Esophagus muscularis mucosa (tissue), 4 donors: ENCODE measurements at regions not wholly inside any gene's neighbourhood (a gene's known extent, or its start where the extent isn't known, plus 50 kb on each side); places are given as distances from the start of the nearest gene placed in this dataset.

Source experiments
- DNase-seq: peaks from one replicate; pipeline ENCODE4 v3.0.0-alpha.2; 2017; ENCODE audit errors: extremely low spot score
- H3K27ac ChIP-seq, 4 donors: fragments of 200-600 bp; sonication (generic); replicated peaks in 1 of 4; 1 replicate in 3 of 4; 2 replicates in 1 of 4; pipeline ENCODE4 v1.5.1; 2016 to 2019; ENCODE audit warnings: mild to moderate bottlenecking in 1 of 4
- H3K27me3 ChIP-seq, 4 donors: fragments of 200-600 bp; sonication (generic); one replicate each; pipeline versions ENCODE4 v1.5.1 to v1.6.0; 2016 to 2019
- H3K36me3 ChIP-seq, 4 donors: fragments of 200-600 bp; sonication (generic); one replicate each; pipeline ENCODE4 v1.5.1; 2016 to 2019
- H3K4me1 ChIP-seq, 4 donors: fragments of 200-600 bp; sonication (generic); one replicate each; pipeline ENCODE4 v1.5.1; 2016 to 2019
- H3K4me3 ChIP-seq, 4 donors: fragments of 200-600 bp; sonication (generic); 1 replicate in 2 of 4; 2 replicates in 2 of 4; pipeline ENCODE4 v1.5.1; 2016 to 2019; ENCODE audit warnings: mild to moderate bottlenecking in 4 of 4, moderate library complexity in 1 of 4
- H3K9me3 ChIP-seq, 4 donors: fragments of 200-600 bp; sonication (generic); 1 replicate in 3 of 4; 2 replicates in 1 of 4; pipeline ENCODE4 v1.5.1; 2016 to 2019
- EP300 ChIP-seq: sonication (generic); formaldehyde crosslinking; IDR thresholded peaks from one replicate; pipeline ENCODE4 v1.6.1; 2017; ENCODE audit warnings: antibody characterized with exemption
- POLR2A ChIP-seq: fragments of 450-650 bp; IDR thresholded peaks from one replicate; pipeline ENCODE4 v1.6.1; 2017; ENCODE audit warnings: antibody characterized with exemption, moderate library complexity, mild to moderate bottlenecking, low read depth
- POLR2AphosphoS5 ChIP-seq, 2 donors: sonication (generic); formaldehyde crosslinking; IDR thresholded peaks; one replicate each; pipeline ENCODE4 v1.6.1; 2017; ENCODE audit warnings: antibody characterized with exemption in 2 of 2
- WGBS: methylation state at CpG from one replicate; pipeline ENCODE4 v1.1.5; 2018; 5-methylcytosine and 5-hydroxymethylcytosine counted together
- intact Hi-C: fragments of 100-400 bp; cut with DNase I; formaldehyde crosslinking; loops from one replicate; pipeline ENCODE4 v1.15.1; 2023
- TF ChIP-seq, protein P1 (sequence below), 3 experiments: fragments of 200-600 bp in 2 of 3; fragments of 450-650 bp in 1 of 3; sonication (generic) in 2 of 3; IDR thresholded peaks; one replicate each; pipeline ENCODE4 v1.5.1; 2017 to 2019; ENCODE audit warnings: antibody characterized with exemption in 3 of 3, mild to moderate bottlenecking in 2 of 3, moderate library complexity in 1 of 3

DNA sequence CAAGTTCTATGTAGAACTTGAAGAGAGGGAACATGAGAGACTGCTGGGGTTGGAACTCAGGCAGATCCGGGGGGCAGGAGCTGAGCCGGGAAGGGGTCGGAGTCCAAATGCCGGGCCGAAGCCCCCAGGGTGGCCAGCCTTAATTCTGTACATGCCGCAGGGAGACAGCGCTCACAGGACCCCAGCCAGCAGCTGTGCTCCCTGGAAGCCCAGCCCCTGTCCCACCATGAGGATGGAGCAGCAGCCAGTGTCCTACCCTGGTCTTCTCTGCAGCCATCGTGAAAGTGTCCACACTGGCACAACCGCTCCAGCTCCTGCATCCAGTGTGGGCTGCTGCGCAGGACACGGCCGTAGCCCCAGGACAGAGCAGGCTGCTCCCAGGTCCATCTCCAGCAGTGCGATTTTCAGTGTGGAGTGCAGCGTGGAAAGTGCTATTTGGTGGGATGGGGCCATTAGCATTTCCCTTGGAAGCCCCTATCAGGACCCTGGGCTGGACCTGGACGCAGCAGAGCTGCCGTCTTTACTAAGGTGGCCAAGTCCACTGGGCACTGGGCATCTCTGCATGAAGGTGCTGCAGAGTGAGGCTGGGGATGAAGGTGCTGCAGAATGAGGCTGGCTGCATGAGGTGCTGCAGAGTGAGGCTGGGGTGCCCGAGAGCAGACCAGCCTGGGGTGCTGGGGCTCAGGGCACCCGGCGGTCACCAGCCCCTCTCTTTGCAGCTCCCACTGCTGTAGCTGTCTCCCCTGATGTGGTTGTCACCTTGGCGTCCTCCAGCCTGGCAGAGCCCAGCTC is 737.4 kb downstream of the BRD1 start:
- TF ChIP-seq, protein P1, sequence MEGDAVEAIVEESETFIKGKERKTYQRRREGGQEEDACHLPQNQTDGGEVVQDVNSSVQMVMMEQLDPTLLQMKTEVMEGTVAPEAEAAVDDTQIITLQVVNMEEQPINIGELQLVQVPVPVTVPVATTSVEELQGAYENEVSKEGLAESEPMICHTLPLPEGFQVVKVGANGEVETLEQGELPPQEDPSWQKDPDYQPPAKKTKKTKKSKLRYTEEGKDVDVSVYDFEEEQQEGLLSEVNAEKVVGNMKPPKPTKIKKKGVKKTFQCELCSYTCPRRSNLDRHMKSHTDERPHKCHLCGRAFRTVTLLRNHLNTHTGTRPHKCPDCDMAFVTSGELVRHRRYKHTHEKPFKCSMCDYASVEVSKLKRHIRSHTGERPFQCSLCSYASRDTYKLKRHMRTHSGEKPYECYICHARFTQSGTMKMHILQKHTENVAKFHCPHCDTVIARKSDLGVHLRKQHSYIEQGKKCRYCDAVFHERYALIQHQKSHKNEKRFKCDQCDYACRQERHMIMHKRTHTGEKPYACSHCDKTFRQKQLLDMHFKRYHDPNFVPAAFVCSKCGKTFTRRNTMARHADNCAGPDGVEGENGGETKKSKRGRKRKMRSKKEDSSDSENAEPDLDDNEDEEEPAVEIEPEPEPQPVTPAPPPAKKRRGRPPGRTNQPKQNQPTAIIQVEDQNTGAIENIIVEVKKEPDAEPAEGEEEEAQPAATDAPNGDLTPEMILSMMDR (IDR thresholded peaks at IDR 0.05): no peak
- TF ChIP-seq POLR2A (no peak), POLR2AphosphoS5 (IDR thresholded peaks at IDR 0.05) (no peak), EP300 (no peak)
- DNase-seq: no peak
- 93% methylated on average over 6 of the region's 20 CpGs for WGBS
- H3K36me3 ChIP-seq: no peaks in the 10 kb centered on the region
- H3K27me3 ChIP-seq: peaks cover 0 to 82% (median 0%) of the 10 kb centered on the region in 4 donors
- H3K4me3 ChIP-seq: no peak overlapping the region
- H3K4me1 ChIP-seq: no peaks in the 10 kb centered on the region
- no peak overlapping the region for H3K27ac ChIP-seq
- no peaks in the 10 kb centered on the region for H3K9me3 ChIP-seq
- intact Hi-C loops: no loop called here

DNA sequence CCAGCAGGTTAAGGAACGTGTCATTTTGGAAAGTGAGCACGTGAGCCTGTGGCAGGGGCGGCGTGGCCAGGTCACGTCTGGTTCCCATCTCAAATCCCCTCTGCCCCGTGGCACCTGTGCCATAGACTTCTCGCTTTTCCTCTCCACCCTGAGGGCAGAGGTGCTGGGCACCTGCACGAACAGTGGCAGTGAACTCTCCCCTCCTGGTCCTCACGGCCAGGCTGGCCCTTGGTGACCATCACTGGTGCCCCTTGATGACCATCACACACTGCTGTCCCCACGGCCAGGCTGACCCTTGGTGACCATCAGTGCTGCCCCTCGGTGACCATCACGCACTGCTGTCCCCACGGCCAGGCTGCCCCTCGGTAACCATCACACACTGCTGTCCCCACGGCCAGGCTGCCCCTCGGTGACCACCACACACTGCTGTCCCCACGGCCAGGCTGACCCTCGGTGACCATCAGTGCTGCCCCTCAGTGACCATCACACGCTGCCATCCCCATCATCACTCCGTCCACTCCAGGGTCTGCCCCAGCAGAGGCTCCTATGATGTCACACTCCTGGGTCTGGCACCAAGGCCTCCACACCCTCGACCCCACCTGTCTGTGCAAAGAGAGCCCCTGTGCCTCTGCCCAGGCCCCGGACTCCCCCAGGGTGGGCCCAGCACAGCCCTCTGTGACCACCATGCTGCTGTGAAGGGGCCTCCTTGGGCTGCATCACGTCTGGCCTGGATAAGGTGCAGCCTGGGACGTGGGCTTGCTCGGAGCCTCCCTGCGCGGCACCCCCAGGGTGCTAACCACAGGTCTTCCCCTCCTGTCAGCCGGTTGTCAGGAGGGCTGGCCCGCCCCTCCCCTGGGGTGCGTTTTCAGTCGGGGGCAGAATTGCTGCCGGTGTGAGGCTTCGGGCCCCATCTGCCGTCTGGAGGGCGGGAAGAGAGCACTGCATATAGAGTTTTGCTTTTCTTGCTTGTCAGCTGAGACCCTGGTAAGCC is 738.6 kb downstream of the BRD1 start:
- H3K4me3 ChIP-seq: no peak overlapping the region
- H3K27me3 ChIP-seq: peaks cover 0 to 83% (median 0%) of the 10 kb centered on the region in 4 donors
- no peaks in the 10 kb centered on the region for H3K9me3 ChIP-seq
- intact Hi-C loops: no loop called here
- no peaks in the 10 kb centered on the region for H3K4me1 ChIP-seq
- 87% methylated on average over 24 of the region's 35 CpGs for WGBS
- H3K27ac ChIP-seq: no peak overlapping the region
- no peak for DNase-seq
- TF ChIP-seq POLR2A: no peak
- TF ChIP-seq, protein P1 (IDR thresholded peaks at IDR 0.05): no peak
- TF ChIP-seq EP300: no peak
- TF ChIP-seq POLR2AphosphoS5 (IDR thresholded peaks at IDR 0.05): no peak
- H3K36me3 ChIP-seq: no peaks in the 10 kb centered on the region

DNA sequence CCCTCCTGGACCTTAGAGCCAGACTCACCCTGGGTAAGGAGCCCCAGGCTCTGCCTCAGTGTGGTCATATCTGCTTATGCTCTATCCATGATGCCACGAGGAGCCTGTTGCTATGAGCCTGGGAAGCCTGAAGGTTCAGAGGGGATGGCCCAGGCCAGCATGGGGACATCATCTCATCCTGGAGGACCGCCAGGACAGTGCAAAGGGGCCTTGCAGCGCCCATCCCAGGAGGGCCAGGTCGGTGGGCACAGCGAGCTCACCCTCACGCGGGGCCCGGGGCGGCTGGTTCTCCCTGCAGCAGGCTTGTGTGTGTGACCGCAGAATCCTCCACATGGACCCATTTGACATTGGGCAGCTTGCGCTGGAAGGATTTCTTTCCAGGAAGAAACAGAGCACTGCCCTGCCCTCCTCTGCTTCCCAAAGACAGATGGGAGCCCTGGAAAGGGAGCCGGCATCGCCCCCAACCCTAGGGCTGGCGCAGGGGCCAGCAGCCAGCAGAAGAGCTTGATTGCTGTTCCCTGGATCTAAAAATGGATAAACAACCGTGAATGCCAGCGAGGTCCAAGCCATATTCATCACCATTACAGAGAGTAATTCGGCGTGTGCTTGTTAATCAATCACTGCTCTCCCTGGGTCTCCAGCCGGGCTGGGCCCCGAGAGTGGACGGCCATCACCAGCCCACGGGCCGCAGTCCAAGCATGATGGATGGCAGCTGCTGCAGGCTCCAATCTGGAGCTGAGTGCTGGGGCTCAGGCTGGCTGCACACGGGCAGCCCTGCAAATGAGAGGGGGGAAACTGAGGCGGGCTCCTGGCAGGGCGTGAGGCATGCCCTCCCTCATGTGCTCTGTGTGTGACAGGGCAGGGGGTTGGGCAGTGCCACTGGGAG is 739.7 kb downstream of the BRD1 start:
- Histone ChIP-seq H3K4me3 (no peak overlapping the region), H3K4me1 (no peaks in the 10 kb centered on the region), H3K27me3 (peaks cover 0 to 81% (median 0%) of the 10 kb centered on the region in 4 donors), H3K36me3 (no peaks in the 10 kb centered on the region), H3K9me3 (no peaks in the 10 kb centered on the region), H3K27ac (no peak overlapping the region)
- DNase-seq: no peak
- TF ChIP-seq POLR2A (no peak), EP300 (no peak), POLR2AphosphoS5 (IDR thresholded peaks at IDR 0.05) (no peak)
- TF ChIP-seq, protein P1 (IDR thresholded peaks at IDR 0.05): no peak
- 52% methylated on average over 11 of the region's 26 CpGs for WGBS
- intact Hi-C loops: no loop called here

DNA sequence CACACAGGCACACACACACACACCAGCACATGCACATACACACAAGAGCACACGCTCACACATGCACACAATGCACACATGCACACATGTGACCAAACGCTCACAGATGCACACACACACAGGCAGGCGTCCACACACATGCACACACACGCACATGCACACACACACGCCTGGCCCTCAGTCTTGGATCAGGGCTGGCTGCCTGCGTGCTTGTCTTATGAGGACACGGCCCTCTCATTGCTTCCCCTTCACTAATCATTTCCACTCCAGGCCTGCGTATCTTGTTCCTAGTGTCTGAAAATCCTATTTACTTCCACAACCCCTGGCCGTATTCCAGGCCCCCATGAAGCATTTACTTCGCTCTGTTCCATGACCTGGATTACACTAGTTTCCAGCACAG is 740.5 kb downstream of the BRD1 start:
- H3K4me1 ChIP-seq: no peaks in the 10 kb centered on the region
- TF ChIP-seq POLR2AphosphoS5 (IDR thresholded peaks at IDR 0.05) (no peak), EP300 (no peak), POLR2A (no peak)
- TF ChIP-seq, protein P1 (IDR thresholded peaks at IDR 0.05): no peak
- H3K27me3 ChIP-seq: peaks cover 0 to 74% (median 0%) of the 10 kb centered on the region in 4 donors
- no peak overlapping the region for H3K27ac ChIP-seq
- H3K9me3 ChIP-seq: no peaks in the 10 kb centered on the region
- H3K36me3 ChIP-seq: no peaks in the 10 kb centered on the region
- intact Hi-C loops: no loop called here
- H3K4me3 ChIP-seq: no peak overlapping the region
- WGBS: 55% methylated on average over 10 of the region's 10 CpGs
- DNase-seq: no peak
